Esophagus muscularis mucosa (tissue), 4 donors: ENCODE measurements at regions not wholly inside any gene's neighbourhood (a gene's known extent, or its start where the extent isn't known, plus 50 kb on each side); places are given as distances from the start of the nearest gene placed in this dataset.

Experiments
- DNase-seq: peaks from one replicate; pipeline ENCODE4 v3.0.0-alpha.2; 2017; ENCODE audit errors: extremely low spot score
- H3K27ac ChIP-seq, 4 donors: fragments of 200-600 bp; sonication (generic); replicated peaks in 1 of 4; 1 replicate in 3 of 4; 2 replicates in 1 of 4; pipeline ENCODE4 v1.5.1; 2016 to 2019; ENCODE audit warnings: mild to moderate bottlenecking in 1 of 4
- H3K27me3 ChIP-seq, 4 donors: fragments of 200-600 bp; sonication (generic); one replicate each; pipeline versions ENCODE4 v1.5.1 to v1.6.0; 2016 to 2019
- H3K36me3 ChIP-seq, 4 donors: fragments of 200-600 bp; sonication (generic); one replicate each; pipeline ENCODE4 v1.5.1; 2016 to 2019
- H3K4me1 ChIP-seq, 4 donors: fragments of 200-600 bp; sonication (generic); one replicate each; pipeline ENCODE4 v1.5.1; 2016 to 2019
- H3K4me3 ChIP-seq, 4 donors: fragments of 200-600 bp; sonication (generic); 1 replicate in 2 of 4; 2 replicates in 2 of 4; pipeline ENCODE4 v1.5.1; 2016 to 2019; ENCODE audit warnings: mild to moderate bottlenecking in 4 of 4, moderate library complexity in 1 of 4
- H3K9me3 ChIP-seq, 4 donors: fragments of 200-600 bp; sonication (generic); 1 replicate in 3 of 4; 2 replicates in 1 of 4; pipeline ENCODE4 v1.5.1; 2016 to 2019
- EP300 ChIP-seq: sonication (generic); formaldehyde crosslinking; IDR thresholded peaks from one replicate; pipeline ENCODE4 v1.6.1; 2017; ENCODE audit warnings: antibody characterized with exemption
- POLR2A ChIP-seq: fragments of 450-650 bp; IDR thresholded peaks from one replicate; pipeline ENCODE4 v1.6.1; 2017; ENCODE audit warnings: antibody characterized with exemption, moderate library complexity, mild to moderate bottlenecking, low read depth
- POLR2AphosphoS5 ChIP-seq, 2 donors: sonication (generic); formaldehyde crosslinking; IDR thresholded peaks; one replicate each; pipeline ENCODE4 v1.6.1; 2017; ENCODE audit warnings: antibody characterized with exemption in 2 of 2
- intact Hi-C: fragments of 100-400 bp; cut with DNase I; formaldehyde crosslinking; loops from one replicate; pipeline ENCODE4 v1.15.1; 2023
- TF ChIP-seq, protein P1 (sequence below), 3 experiments: fragments of 200-600 bp in 2 of 3; fragments of 450-650 bp in 1 of 3; sonication (generic) in 2 of 3; IDR thresholded peaks; one replicate each; pipeline ENCODE4 v1.5.1; 2017 to 2019; ENCODE audit warnings: antibody characterized with exemption in 3 of 3, mild to moderate bottlenecking in 2 of 3, moderate library complexity in 1 of 3

DNA sequence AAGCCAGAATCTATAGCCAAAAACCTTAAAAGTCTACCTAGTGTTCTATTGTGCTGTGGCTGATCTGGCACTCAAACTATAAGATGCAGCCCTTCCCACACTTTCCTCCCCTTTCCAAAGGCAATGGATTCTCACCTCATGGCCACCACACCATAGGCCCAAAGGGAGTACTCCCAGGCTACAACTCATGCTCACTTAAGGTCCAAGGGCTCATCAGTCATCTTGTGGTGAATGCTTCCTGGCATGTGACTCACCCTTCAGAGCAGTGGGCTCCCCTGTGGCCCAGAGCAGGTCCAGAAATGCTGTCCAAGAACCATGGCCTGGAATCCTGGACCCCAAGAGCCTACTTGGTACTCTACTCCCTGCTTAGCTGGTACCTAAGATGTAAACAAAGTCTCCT, 181.0 kb downstream of the CHRDL1 start:
- intact Hi-C loops = no loop called here
- Histone ChIP-seq H3K4me3 (no peak overlapping the region), H3K27ac (no peak overlapping the region), H3K36me3 (no peaks in the 10 kb centered on the region), H3K27me3 (no peaks in the 10 kb centered on the region), H3K4me1 (no peaks in the 10 kb centered on the region), H3K9me3 (peaks cover 0 to 11% (median 0%) of the 10 kb centered on the region in 4 donors)
- TF ChIP-seq POLR2AphosphoS5 (IDR thresholded peaks at IDR 0.05) = no peak
- no peak for TF ChIP-seq POLR2A
- TF ChIP-seq, protein P1, sequence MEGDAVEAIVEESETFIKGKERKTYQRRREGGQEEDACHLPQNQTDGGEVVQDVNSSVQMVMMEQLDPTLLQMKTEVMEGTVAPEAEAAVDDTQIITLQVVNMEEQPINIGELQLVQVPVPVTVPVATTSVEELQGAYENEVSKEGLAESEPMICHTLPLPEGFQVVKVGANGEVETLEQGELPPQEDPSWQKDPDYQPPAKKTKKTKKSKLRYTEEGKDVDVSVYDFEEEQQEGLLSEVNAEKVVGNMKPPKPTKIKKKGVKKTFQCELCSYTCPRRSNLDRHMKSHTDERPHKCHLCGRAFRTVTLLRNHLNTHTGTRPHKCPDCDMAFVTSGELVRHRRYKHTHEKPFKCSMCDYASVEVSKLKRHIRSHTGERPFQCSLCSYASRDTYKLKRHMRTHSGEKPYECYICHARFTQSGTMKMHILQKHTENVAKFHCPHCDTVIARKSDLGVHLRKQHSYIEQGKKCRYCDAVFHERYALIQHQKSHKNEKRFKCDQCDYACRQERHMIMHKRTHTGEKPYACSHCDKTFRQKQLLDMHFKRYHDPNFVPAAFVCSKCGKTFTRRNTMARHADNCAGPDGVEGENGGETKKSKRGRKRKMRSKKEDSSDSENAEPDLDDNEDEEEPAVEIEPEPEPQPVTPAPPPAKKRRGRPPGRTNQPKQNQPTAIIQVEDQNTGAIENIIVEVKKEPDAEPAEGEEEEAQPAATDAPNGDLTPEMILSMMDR (IDR thresholded peaks at IDR 0.05) = no peak
- TF ChIP-seq EP300 = no peak
- DNase-seq = no peak
